ENCODE measurements at regions not wholly inside any gene's neighbourhood (a gene's known extent, or its start where the extent isn't known, plus 50 kb on each side); places are given as distances from the start of the nearest gene placed in this dataset.
"Not testable (repeated sequence)": the region's sequence is repeated elsewhere in the genome, so short reads cannot be mapped to it uniquely, and the experiment has no call there.

DNA sequence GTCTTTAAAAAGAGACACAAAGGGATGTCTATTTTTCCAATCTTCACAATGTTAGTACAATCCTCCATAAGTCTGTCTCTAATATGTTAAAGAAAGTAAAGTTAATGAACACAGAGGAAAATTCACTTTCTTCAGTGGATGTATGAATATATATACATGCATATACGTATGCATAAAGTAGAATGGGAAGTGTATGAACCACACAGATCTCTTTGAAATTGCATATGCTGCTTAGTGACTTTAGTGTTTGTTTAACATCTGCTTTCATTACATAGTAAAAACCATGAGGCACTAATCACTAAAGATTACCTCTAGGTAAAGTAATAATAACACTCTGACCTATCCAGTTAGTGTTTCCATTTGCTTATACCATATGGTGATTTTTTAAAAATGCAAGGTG lies 451.2 kb downstream of the SEMA3D start:
- TF ChIP-seq, protein P1, sequence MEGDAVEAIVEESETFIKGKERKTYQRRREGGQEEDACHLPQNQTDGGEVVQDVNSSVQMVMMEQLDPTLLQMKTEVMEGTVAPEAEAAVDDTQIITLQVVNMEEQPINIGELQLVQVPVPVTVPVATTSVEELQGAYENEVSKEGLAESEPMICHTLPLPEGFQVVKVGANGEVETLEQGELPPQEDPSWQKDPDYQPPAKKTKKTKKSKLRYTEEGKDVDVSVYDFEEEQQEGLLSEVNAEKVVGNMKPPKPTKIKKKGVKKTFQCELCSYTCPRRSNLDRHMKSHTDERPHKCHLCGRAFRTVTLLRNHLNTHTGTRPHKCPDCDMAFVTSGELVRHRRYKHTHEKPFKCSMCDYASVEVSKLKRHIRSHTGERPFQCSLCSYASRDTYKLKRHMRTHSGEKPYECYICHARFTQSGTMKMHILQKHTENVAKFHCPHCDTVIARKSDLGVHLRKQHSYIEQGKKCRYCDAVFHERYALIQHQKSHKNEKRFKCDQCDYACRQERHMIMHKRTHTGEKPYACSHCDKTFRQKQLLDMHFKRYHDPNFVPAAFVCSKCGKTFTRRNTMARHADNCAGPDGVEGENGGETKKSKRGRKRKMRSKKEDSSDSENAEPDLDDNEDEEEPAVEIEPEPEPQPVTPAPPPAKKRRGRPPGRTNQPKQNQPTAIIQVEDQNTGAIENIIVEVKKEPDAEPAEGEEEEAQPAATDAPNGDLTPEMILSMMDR (IDR thresholded peaks at IDR 0.05), result no peak
- peaks cover 15% of the 10 kb centered on the region for H3K9me3 Mint-ChIP-seq
- H3K4me3 Mint-ChIP-seq, result no peak overlapping the region
- no peaks in the 10 kb centered on the region for H3K36me3 Mint-ChIP-seq (ENCODE audit: low read depth)
- H3K27ac Mint-ChIP-seq, result no peak overlapping the region
- DNase-seq, result no peak
- H3K4me1 Mint-ChIP-seq, result no peaks in the 10 kb centered on the region
- H3K27me3 Mint-ChIP-seq (ENCODE audit: low read depth, poor library complexity), result no peaks in the 10 kb centered on the region

DNA sequence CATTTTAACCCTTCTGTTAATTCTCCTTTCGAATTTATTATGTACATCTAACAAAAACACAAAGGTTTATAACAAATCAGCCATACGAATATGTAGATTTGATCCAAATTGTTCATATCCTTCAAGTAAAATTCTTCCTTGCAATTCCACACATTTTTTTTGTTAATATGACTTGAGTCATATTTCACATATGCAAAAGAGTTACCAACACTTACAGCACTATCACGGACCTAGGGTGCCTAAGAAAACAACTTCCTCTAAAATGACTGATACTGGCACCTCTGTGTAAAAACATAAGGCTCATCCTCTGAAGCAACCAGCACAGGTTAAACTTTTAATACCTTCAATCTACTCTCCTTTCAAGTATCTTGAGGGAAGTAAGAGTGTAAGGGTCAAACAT lies 451.8 kb downstream of the SEMA3D start:
- Mint-ChIP-seq H3K27me3 (ENCODE audit: low read depth, poor library complexity) (no peaks in the 10 kb centered on the region), H3K27ac (no peak overlapping the region), H3K9me3 (peaks cover 15% of the 10 kb centered on the region), H3K4me1 (no peaks in the 10 kb centered on the region), H3K4me3 (no peak overlapping the region), H3K36me3 (ENCODE audit: low read depth) (no peaks in the 10 kb centered on the region)
- TF ChIP-seq, protein P1 (IDR thresholded peaks at IDR 0.05), result no peak
- DNase-seq, result no peak

DNA sequence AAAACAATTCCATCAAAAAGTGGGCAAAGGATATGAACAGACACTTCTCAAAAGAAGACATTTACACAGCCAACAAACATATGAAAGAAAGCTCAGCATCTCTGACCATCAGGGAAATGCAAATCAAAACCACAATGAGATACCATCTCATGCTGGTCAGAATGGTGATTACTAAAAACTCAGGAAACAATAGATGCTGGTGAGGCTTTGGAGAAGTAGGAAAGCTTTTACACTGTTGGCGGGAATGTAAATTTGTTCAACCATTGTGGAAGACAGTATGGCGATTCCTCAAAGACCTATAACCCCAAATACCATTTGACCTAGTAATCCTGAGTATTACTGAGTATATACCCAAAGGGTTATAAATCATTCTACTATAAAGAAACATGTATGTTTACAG lies 452.9 kb downstream of the SEMA3D start:
- H3K4me3 Mint-ChIP-seq; H3K4me1 Mint-ChIP-seq; H3K36me3 Mint-ChIP-seq (ENCODE audit: low read depth); H3K27me3 Mint-ChIP-seq (ENCODE audit: low read depth, poor library complexity); DNase-seq; H3K27ac Mint-ChIP-seq: not testable (repeated sequence)
- H3K9me3 Mint-ChIP-seq, result peaks cover 15% of the 10 kb centered on the region

DNA sequence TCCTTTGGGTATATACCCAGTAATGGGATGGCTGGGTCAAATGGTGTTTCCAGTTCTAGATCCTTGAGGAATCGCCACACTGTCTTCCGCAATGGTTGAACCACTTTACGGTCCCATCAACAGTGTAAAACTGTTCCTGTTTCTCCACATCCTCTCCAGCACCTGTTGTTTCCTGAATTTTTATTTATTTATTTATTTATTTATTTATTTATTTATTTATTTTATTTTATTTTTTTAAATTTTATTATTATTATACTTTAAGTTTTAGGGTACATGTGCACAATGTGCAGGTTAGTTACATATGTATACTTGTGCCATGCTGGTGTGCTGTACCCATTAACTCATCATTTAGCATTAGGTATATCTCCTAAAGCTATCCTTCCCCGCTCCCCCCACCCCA lies 456.0 kb downstream of the SEMA3D start:
- H3K27ac Mint-ChIP-seq; H3K27me3 Mint-ChIP-seq (ENCODE audit: low read depth, poor library complexity); H3K4me1 Mint-ChIP-seq; DNase-seq; H3K36me3 Mint-ChIP-seq (ENCODE audit: low read depth); H3K4me3 Mint-ChIP-seq: not testable (repeated sequence)
- H3K9me3 Mint-ChIP-seq, result peaks cover 25% of the 10 kb centered on the region

DNA sequence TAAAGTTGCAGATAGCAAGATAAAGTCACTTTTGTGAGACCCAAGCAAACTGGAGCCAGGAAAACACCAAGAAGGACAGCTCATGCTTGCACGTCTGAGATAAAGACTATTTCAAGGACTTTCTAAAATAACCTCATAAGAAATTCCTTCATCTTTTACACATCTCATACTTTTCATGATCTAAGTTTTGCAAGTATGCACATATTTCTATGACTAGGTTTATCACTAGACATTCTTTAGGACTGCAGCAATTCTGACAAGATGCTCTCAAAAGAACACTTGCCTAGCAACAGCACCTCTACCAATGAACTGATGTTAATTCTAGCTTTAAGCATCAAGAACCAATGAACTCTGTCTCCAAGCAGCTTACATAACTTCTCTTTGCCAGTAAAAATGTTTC lies 457.6 kb downstream of the SEMA3D start:
- DNase-seq, result no peak
- no peaks in the 10 kb centered on the region for H3K36me3 Mint-ChIP-seq (ENCODE audit: low read depth)
- no peaks in the 10 kb centered on the region for H3K4me1 Mint-ChIP-seq
- H3K4me3 Mint-ChIP-seq, result no peak overlapping the region
- H3K9me3 Mint-ChIP-seq, result peaks cover 38% of the 10 kb centered on the region
- no peak overlapping the region for H3K27ac Mint-ChIP-seq
- TF ChIP-seq, protein P1 (IDR thresholded peaks at IDR 0.05), result no peak
- H3K27me3 Mint-ChIP-seq (ENCODE audit: low read depth, poor library complexity), result no peaks in the 10 kb centered on the region

DNA sequence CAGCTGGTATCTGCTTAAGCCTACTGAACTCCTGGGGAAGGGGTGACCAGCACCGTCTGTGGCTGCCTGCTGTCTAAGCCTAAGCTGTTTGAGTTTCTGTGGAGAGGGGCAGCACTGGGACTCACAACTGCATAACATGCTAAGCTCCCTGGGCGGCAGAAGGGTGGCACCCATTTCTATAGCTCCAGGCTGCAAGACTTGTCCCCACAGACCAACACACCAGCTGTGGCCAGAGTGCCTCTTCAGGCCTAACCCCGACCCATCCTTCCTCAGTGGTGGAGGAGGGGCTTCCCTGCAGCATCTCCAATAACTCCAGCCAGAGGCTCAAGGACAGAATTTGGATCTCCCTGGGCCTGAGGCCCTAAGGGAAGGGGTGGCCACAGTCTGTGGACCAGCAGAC lies 464.1 kb downstream of the SEMA3D start:
- no peak overlapping the region for H3K27ac Mint-ChIP-seq
- TF ChIP-seq, protein P1 (IDR thresholded peaks at IDR 0.05), result no peak
- H3K27me3 Mint-ChIP-seq (ENCODE audit: low read depth, poor library complexity), result no peaks in the 10 kb centered on the region
- peaks cover 7% of the 10 kb centered on the region for H3K4me1 Mint-ChIP-seq
- no peak overlapping the region for H3K4me3 Mint-ChIP-seq
- peaks cover 26% of the 10 kb centered on the region for H3K9me3 Mint-ChIP-seq
- no peaks in the 10 kb centered on the region for H3K36me3 Mint-ChIP-seq (ENCODE audit: low read depth)
- DNase-seq, result no peak

DNA sequence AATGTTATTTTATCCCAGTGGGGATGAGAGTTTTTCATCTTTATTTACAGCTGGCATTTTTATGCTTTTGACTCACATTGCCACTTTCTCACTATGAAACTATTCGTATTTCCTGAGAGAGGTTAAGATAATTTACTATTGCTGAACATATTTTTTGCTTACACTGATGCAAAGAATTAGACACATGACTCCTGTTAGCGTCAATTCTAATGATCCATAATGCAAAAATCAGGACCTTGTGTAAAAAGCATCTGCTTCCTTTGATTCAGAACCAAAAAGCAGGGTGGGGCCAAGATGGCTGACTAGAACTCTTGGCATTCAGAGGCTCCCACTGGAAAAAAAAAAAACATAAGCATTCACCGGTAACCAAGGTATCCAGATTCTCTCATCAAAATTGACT lies 464.8 kb downstream of the SEMA3D start:
- Mint-ChIP-seq H3K4me1 (peaks cover 7% of the 10 kb centered on the region), H3K36me3 (ENCODE audit: low read depth) (no peaks in the 10 kb centered on the region), H3K9me3 (peaks cover 25% of the 10 kb centered on the region), H3K4me3 (no peak overlapping the region), H3K27me3 (ENCODE audit: low read depth, poor library complexity) (no peaks in the 10 kb centered on the region), H3K27ac (no peak overlapping the region)
- DNase-seq, result no peak
- TF ChIP-seq, protein P1 (IDR thresholded peaks at IDR 0.05), result no peak

Data from nephron progenitor cell (in vitro differentiated cells).